ENCODE measurements at regions not wholly inside any gene's neighbourhood (a gene's known extent, or its start where the extent isn't known, plus 50 kb on each side); places are given as distances from the start of the nearest gene placed in this dataset.

GRCh38 chr9:107169796-107170195 is 113.3 kb upstream of the RAD23B start:
- peaks cover 17% of the 10 kb centered on the region for H3K4me1 Mint-ChIP-seq (ENCODE audit: low read depth)
- H3K36me3 Mint-ChIP-seq (ENCODE audit: low read depth) = no peaks in the 10 kb centered on the region
- no peak overlapping the region for H3K4me3 Mint-ChIP-seq
- H3K27me3 Mint-ChIP-seq (ENCODE audit: low read depth) = peaks cover 3% of the 10 kb centered on the region
- no peaks in the 10 kb centered on the region for H3K9me3 Mint-ChIP-seq
- H3K27ac Mint-ChIP-seq = no peak overlapping the region

GRCh38 chr9:107170801-107171200 is 112.3 kb upstream of the RAD23B start:
- Mint-ChIP-seq H3K4me3 (no peak overlapping the region), H3K36me3 (ENCODE audit: low read depth) (no peaks in the 10 kb centered on the region), H3K27ac (no peak overlapping the region), H3K9me3 (no peaks in the 10 kb centered on the region), H3K4me1 (ENCODE audit: low read depth) (peaks cover 17% of the 10 kb centered on the region), H3K27me3 (ENCODE audit: low read depth) (peaks cover 3% of the 10 kb centered on the region)

- peak overlapping the region; percentile 42 for H3K27ac Mint-ChIP-seq
- no peak overlapping the region for H3K4me3 Mint-ChIP-seq
Observed at GRCh38 chr9:107172160-107172978, 110.7 kb upstream of the RAD23B start.

GRCh38 chr9:107172979-107173347 is 110.1 kb upstream of the RAD23B start:
- Mint-ChIP-seq H3K36me3 (ENCODE audit: low read depth) (no peaks in the 10 kb centered on the region), H3K27ac (peak overlapping the region; percentile 42), H3K27me3 (ENCODE audit: low read depth) (peaks cover 3% of the 10 kb centered on the region), H3K9me3 (no peaks in the 10 kb centered on the region), H3K4me3 (no peak overlapping the region), H3K4me1 (ENCODE audit: low read depth) (peaks cover 17% of the 10 kb centered on the region)

More at GRCh38 chr9:107172160-107172978, 110.7 kb upstream of the RAD23B start:
- H3K9me3 Mint-ChIP-seq = no peaks in the 10 kb centered on the region
- H3K4me1 Mint-ChIP-seq (ENCODE audit: low read depth) = peaks cover 17% of the 10 kb centered on the region
- H3K36me3 Mint-ChIP-seq (ENCODE audit: low read depth) = no peaks in the 10 kb centered on the region
- H3K27me3 Mint-ChIP-seq (ENCODE audit: low read depth) = peaks cover 3% of the 10 kb centered on the region

GRCh38 chr9:107173422-107174180 is 109.5 kb upstream of the RAD23B start:
- no peaks in the 10 kb centered on the region for H3K9me3 Mint-ChIP-seq
- peak overlapping the region; percentile 3 for H3K27ac Mint-ChIP-seq
- peaks cover 17% of the 10 kb centered on the region for H3K4me1 Mint-ChIP-seq (ENCODE audit: low read depth)
- peaks cover 3% of the 10 kb centered on the region for H3K27me3 Mint-ChIP-seq (ENCODE audit: low read depth)
- H3K36me3 Mint-ChIP-seq (ENCODE audit: low read depth) = no peaks in the 10 kb centered on the region
- no peak overlapping the region for H3K4me3 Mint-ChIP-seq

GRCh38 chr9:107174441-107174840 is 108.6 kb upstream of the RAD23B start:
- Mint-ChIP-seq H3K9me3 (no peaks in the 10 kb centered on the region), H3K27ac (no peak overlapping the region), H3K4me3 (no peak overlapping the region), H3K27me3 (ENCODE audit: low read depth) (no peaks in the 10 kb centered on the region), H3K36me3 (ENCODE audit: low read depth) (no peaks in the 10 kb centered on the region), H3K4me1 (ENCODE audit: low read depth) (peaks cover 17% of the 10 kb centered on the region)

- H3K27ac Mint-ChIP-seq = no peak overlapping the region
- H3K4me3 Mint-ChIP-seq = no peak overlapping the region
- H3K9me3 Mint-ChIP-seq = no peaks in the 10 kb centered on the region
- H3K4me1 Mint-ChIP-seq (ENCODE audit: low read depth) = peaks cover 17% of the 10 kb centered on the region
- H3K27me3 Mint-ChIP-seq (ENCODE audit: low read depth) = no peaks in the 10 kb centered on the region
- H3K36me3 Mint-ChIP-seq (ENCODE audit: low read depth) = no peaks in the 10 kb centered on the region
Observed at GRCh38 chr9:107175041-107175440, 108.0 kb upstream of the RAD23B start.

- Mint-ChIP-seq H3K4me3 (no peak overlapping the region), H3K9me3 (no peaks in the 10 kb centered on the region), H3K27ac (no peak overlapping the region), H3K27me3 (ENCODE audit: low read depth) (no peaks in the 10 kb centered on the region), H3K36me3 (ENCODE audit: low read depth) (no peaks in the 10 kb centered on the region), H3K4me1 (ENCODE audit: low read depth) (peaks cover 17% of the 10 kb centered on the region)
Observed at GRCh38 chr9:107175816-107176435, 107.2 kb upstream of the RAD23B start.

GRCh38 chr9:107176436-107177151 is 106.5 kb upstream of the RAD23B start:
- H3K27me3 Mint-ChIP-seq (ENCODE audit: low read depth) = no peaks in the 10 kb centered on the region

GRCh38 chr9:107177243-107177839 is 105.7 kb upstream of the RAD23B start:
- Mint-ChIP-seq H3K36me3 (ENCODE audit: low read depth) (no peaks in the 10 kb centered on the region), H3K4me3 (no peak overlapping the region), H3K27ac (no peak overlapping the region), H3K27me3 (ENCODE audit: low read depth) (peaks cover 3% of the 10 kb centered on the region), H3K9me3 (peaks cover 3% of the 10 kb centered on the region), H3K4me1 (ENCODE audit: low read depth) (peaks cover 14% of the 10 kb centered on the region)

More at GRCh38 chr9:107176436-107177151, 106.5 kb upstream of the RAD23B start:
- Mint-ChIP-seq H3K27ac (no peak overlapping the region), H3K4me1 (ENCODE audit: low read depth) (peaks cover 15% of the 10 kb centered on the region), H3K36me3 (ENCODE audit: low read depth) (no peaks in the 10 kb centered on the region), H3K9me3 (no peaks in the 10 kb centered on the region), H3K4me3 (no peak overlapping the region)

- Mint-ChIP-seq H3K27ac (no peak overlapping the region), H3K4me3 (no peak overlapping the region), H3K27me3 (ENCODE audit: low read depth) (peaks cover 4% of the 10 kb centered on the region), H3K9me3 (peaks cover 5% of the 10 kb centered on the region), H3K4me1 (ENCODE audit: low read depth) (peaks cover 9% of the 10 kb centered on the region), H3K36me3 (ENCODE audit: low read depth) (no peaks in the 10 kb centered on the region)
Observed at GRCh38 chr9:107177857-107178256, 105.2 kb upstream of the RAD23B start.

GRCh38 chr9:107178293-107178692 is 104.8 kb upstream of the RAD23B start:
- Mint-ChIP-seq H3K4me1 (ENCODE audit: low read depth) (peaks cover 9% of the 10 kb centered on the region), H3K36me3 (ENCODE audit: low read depth) (no peaks in the 10 kb centered on the region), H3K27ac (no peak overlapping the region), H3K4me3 (no peak overlapping the region), H3K27me3 (ENCODE audit: low read depth) (peaks cover 8% of the 10 kb centered on the region), H3K9me3 (peaks cover 9% of the 10 kb centered on the region)

- no peak overlapping the region for H3K4me3 Mint-ChIP-seq
- no peaks in the 10 kb centered on the region for H3K36me3 Mint-ChIP-seq (ENCODE audit: low read depth)
- H3K4me1 Mint-ChIP-seq (ENCODE audit: low read depth) = no peaks in the 10 kb centered on the region
- peaks cover 20% of the 10 kb centered on the region for H3K27me3 Mint-ChIP-seq (ENCODE audit: low read depth)
- peaks cover 14% of the 10 kb centered on the region for H3K9me3 Mint-ChIP-seq
- no peak overlapping the region for H3K27ac Mint-ChIP-seq
Observed at GRCh38 chr9:107180206-107180605, 102.9 kb upstream of the RAD23B start.

- peaks cover 14% of the 10 kb centered on the region for H3K9me3 Mint-ChIP-seq
- H3K4me1 Mint-ChIP-seq (ENCODE audit: low read depth) = no peaks in the 10 kb centered on the region
- peaks cover 25% of the 10 kb centered on the region for H3K27me3 Mint-ChIP-seq (ENCODE audit: low read depth)
- no peak overlapping the region for H3K27ac Mint-ChIP-seq
- no peaks in the 10 kb centered on the region for H3K36me3 Mint-ChIP-seq (ENCODE audit: low read depth)
- no peak overlapping the region for H3K4me3 Mint-ChIP-seq
Observed at GRCh38 chr9:107183176-107183575, 99.9 kb upstream of the RAD23B start.
